Loucy (cell line): ENCODE measurements at regions not wholly inside any gene's neighbourhood (a gene's known extent, or its start where the extent isn't known, plus 50 kb on each side); places are given as distances from the start of the nearest gene placed in this dataset.
A peak's percentile ranks its signal among the peaks of the same experiment; 100 is the strongest.

Experiments
- H2AFZ ChIP-seq: fragments of 200-600 bp; sonication (generic); 2 replicates; pipeline ENCODE4 v1.6.0; 2016; ENCODE audit warnings: antibody characterized with exemption, mild to moderate bottlenecking, low read length, moderate library complexity
- H3F3A ChIP-seq: fragments of 200-600 bp; 2 replicates; pipeline ENCODE4 v1.6.0; 2016; ENCODE audit warnings: antibody characterized with exemption, low read depth, mild to moderate bottlenecking
- H3K27me3 ChIP-seq: fragments of 200-600 bp; sonication (generic); 2 replicates; pipeline ENCODE4 v1.6.1; 2014; ENCODE audit warnings: low read length, mild to moderate bottlenecking; ENCODE audit not compliant: insufficient read depth, poor library complexity, severe bottlenecking
- H3K36me3 ChIP-seq: fragments of 200-600 bp; sonication (generic); 2 replicates; pipeline ENCODE4 v1.6.1; 2016; ENCODE audit warnings: low read length; ENCODE audit not compliant: insufficient read depth
- H3K4me1 ChIP-seq: fragments of 200-600 bp; sonication (generic); 2 replicates; pipeline ENCODE4 v1.5.1; 2014; ENCODE audit warnings: low read length, mild to moderate bottlenecking; ENCODE audit not compliant: insufficient read depth, poor library complexity, severe bottlenecking
- H3K4me2 ChIP-seq: fragments of 200-600 bp; sonication (generic); 2 replicates; pipeline ENCODE4 v1.6.0; 2014; ENCODE audit warnings: antibody characterized with exemption, low read length, low read depth, mild to moderate bottlenecking; ENCODE audit not compliant: poor library complexity, severe bottlenecking
- H3K4me3 ChIP-seq: fragments of 200-600 bp; sonication (generic); 2 replicates; pipeline ENCODE4 v1.5.1; 2014; ENCODE audit warnings: low read length, mild to moderate bottlenecking, mixed read lengths; ENCODE audit not compliant: poor library complexity, severe bottlenecking
- H3K79me2 ChIP-seq: fragments of 200-600 bp; sonication (generic); 2 replicates; pipeline ENCODE4 v1.6.1; 2014; ENCODE audit warnings: low read length; ENCODE audit not compliant: insufficient read depth
- H3K9ac ChIP-seq: fragments of 200-600 bp; sonication (generic); 2 replicates; pipeline ENCODE4 v1.6.0; 2014; ENCODE audit warnings: mild to moderate bottlenecking, low read depth, low read length, moderate library complexity; ENCODE audit not compliant: poor library complexity, severe bottlenecking
- H3K9me2 ChIP-seq: fragments of 200-600 bp; sonication (generic); replicated peaks from 2 replicates; pipeline ENCODE4 v1.6.1; 2016; ENCODE audit warnings: low read depth, low read length, mixed read lengths
- H3K9me3 ChIP-seq: fragments of 200-600 bp; sonication (generic); 2 replicates; pipeline ENCODE4 v1.6.1; 2014; ENCODE audit warnings: mild to moderate bottlenecking, antibody characterized with exemption, low read length, low read depth; ENCODE audit not compliant: insufficient read depth
- H4K20me1 ChIP-seq: fragments of 200-600 bp; sonication (generic); 2 replicates; pipeline ENCODE4 v1.6.0; 2014; ENCODE audit warnings: antibody characterized with exemption, low read length, mild to moderate bottlenecking; ENCODE audit not compliant: insufficient read depth, poor library complexity, severe bottlenecking
- EZH2phosphoT487 ChIP-seq: fragments of 200-600 bp; IDR thresholded peaks from 2 replicates; pipeline ENCODE4 v1.6.1; 2018; ENCODE audit warnings: antibody characterized with exemption, mild to moderate bottlenecking, moderate library complexity, borderline replicate concordance
- TF ChIP-seq, protein P1 (sequence below): fragments of 200-600 bp; sonication (generic); conservative IDR thresholded peaks from 2 replicates; pipeline ENCODE4 v1.5.1; 2014; ENCODE audit warnings: mild to moderate bottlenecking, antibody characterized with exemption, low read length

DNA sequence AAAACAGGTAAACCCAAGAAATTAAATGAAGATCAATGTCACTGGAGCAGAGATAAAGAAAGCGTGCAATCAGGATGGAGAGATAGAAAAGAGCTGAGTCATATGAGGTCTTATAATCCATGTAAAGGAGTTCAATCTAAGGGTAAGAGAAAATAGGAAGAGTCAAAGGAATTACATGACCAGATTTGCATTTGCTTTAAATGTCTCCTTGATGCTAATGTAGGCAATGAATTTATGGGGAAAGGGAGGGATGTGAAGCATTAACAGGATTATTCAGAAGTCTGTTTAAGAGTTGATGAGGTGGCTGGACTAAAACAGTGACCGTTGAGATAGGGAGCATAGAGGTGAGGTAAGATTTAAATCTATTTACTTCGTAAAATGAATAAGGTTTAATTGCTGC lies 623.1 kb downstream of the MBD2 start:
- Histone ChIP-seq H3F3A (no peaks in the 10 kb centered on the region), H3K9me2 (no peaks in the 10 kb centered on the region), H2AFZ (no peak overlapping the region), H3K36me3 (no peaks in the 10 kb centered on the region), H3K27me3 (no peaks in the 10 kb centered on the region), H4K20me1 (no peaks in the 10 kb centered on the region), H3K9ac (no peak overlapping the region), H3K79me2 (no peaks in the 10 kb centered on the region), H3K4me3 (no peak overlapping the region), H3K9me3 (no peaks in the 10 kb centered on the region), H3K4me1 (no peaks in the 10 kb centered on the region), H3K4me2 (no peak overlapping the region)
- TF ChIP-seq EZH2phosphoT487 = no peak
- TF ChIP-seq, protein P1, sequence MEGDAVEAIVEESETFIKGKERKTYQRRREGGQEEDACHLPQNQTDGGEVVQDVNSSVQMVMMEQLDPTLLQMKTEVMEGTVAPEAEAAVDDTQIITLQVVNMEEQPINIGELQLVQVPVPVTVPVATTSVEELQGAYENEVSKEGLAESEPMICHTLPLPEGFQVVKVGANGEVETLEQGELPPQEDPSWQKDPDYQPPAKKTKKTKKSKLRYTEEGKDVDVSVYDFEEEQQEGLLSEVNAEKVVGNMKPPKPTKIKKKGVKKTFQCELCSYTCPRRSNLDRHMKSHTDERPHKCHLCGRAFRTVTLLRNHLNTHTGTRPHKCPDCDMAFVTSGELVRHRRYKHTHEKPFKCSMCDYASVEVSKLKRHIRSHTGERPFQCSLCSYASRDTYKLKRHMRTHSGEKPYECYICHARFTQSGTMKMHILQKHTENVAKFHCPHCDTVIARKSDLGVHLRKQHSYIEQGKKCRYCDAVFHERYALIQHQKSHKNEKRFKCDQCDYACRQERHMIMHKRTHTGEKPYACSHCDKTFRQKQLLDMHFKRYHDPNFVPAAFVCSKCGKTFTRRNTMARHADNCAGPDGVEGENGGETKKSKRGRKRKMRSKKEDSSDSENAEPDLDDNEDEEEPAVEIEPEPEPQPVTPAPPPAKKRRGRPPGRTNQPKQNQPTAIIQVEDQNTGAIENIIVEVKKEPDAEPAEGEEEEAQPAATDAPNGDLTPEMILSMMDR = no peak

DNA sequence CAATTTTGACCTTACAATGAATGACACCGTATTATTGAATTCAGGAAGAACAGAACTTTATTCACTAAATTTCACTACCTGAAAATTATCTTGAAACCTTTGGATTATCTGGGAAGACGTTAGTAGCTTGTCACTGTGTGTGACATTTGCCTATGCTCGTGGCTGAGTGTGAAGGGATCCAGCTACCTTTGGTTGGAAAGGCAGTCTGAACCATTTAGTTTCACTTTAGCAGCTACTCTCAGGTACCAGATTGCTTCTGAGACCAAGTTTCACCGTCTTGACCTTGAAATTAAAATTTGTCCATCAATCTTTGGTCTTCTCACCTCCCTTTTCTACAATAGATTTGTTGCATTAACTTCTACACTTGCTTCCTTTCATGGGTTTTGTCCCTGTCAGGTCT lies 637.5 kb downstream of the MBD2 start:
- H2AFZ ChIP-seq = no peak overlapping the region
- H4K20me1 ChIP-seq = no peaks in the 10 kb centered on the region
- no peaks in the 10 kb centered on the region for H3K79me2 ChIP-seq
- no peaks in the 10 kb centered on the region for H3K9me3 ChIP-seq
- peak overlapping the region; percentile 29 for H3K4me2 ChIP-seq
- no peaks in the 10 kb centered on the region for H3K4me1 ChIP-seq
- H3K9me2 ChIP-seq = no peaks in the 10 kb centered on the region
- no peak overlapping the region for H3K4me3 ChIP-seq
- no peaks in the 10 kb centered on the region for H3F3A ChIP-seq
- no peaks in the 10 kb centered on the region for H3K27me3 ChIP-seq
- TF ChIP-seq, protein P1 = no peak
- TF ChIP-seq EZH2phosphoT487 = no peak
- no peaks in the 10 kb centered on the region for H3K36me3 ChIP-seq
- no peak overlapping the region for H3K9ac ChIP-seq
